ENCODE measurements at regions not wholly inside any gene's neighbourhood (a gene's known extent, or its start where the extent isn't known, plus 50 kb on each side); places are given as distances from the start of the nearest gene placed in this dataset.

DNA sequence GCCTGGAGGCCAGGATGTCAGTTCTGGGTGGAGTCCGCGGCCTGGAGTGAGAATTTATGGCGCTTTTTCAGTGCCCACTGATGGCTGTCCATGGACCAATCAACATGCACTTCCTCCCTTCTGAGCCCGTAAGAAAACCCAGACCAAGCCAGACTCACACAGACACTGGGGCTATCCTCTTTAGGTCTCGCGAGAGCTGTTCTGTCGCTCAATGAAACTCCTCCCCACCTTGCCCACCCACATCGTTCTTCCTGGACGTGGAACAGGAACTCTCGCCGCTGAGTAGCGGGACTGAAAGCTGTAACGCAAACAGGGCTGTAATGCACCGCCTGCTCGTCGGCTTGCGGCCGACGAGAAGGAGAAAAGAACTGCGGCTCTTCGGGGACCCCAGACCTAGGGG is 833.0 kb upstream of the CADM2 start:
- no peaks in the 10 kb centered on the region for H3K27me3 ChIP-seq (ENCODE audit: control insufficient read depth in 2 of 2, insufficient read depth in 2 of 2, low read length in 2 of 2)
- WGBS (ENCODE audit: insufficient coverage, low coverage, missing lambda C conversion rate): 7% methylated on average over 5 of the region's 21 CpGs
- H2AFZ ChIP-seq (ENCODE audit: low read depth, low read length): no peak overlapping the region
- no peak overlapping the region for H3K4me2 ChIP-seq (ENCODE audit: insufficient read depth, low read length)
- H3K4me1 ChIP-seq (replicated peaks in 1 of 2; ENCODE audit: control insufficient read depth in 2 of 2, insufficient read depth in 2 of 2, low read length in 2 of 2): peaks cover 0 to 3% of the 10 kb centered on the region in 2 experiments; a peak in 1 of 5 replicates
- ATAC-seq: peak; percentile 61
- no peaks in the 10 kb centered on the region for H3K36me3 ChIP-seq (ENCODE audit: control insufficient read depth, insufficient read depth, low read length)
- in situ Hi-C loops (cut with MboI) (no loop called here), intact Hi-C loops (cut with micrococcal nuclease) (no loop called here)
- POLR2A ChIA-PET: no interaction called here
- H3K9me1 ChIP-seq (ENCODE audit: control insufficient read depth, insufficient read depth, low read length): no peaks in the 10 kb centered on the region
- H3K4me3 ChIP-seq: no peak overlapping the region
- H4K20me1 ChIP-seq (replicated peaks; ENCODE audit: control insufficient read depth, insufficient read depth, low read length): no peaks in the 10 kb centered on the region
- no peaks in the 10 kb centered on the region for H3K9me3 ChIP-seq (replicated peaks; ENCODE audit: control insufficient read depth, insufficient read depth, low read depth, low read length)
- BruUV-seq (replicated peaks): no TSS peak
- no peak for FAIRE-seq
- H3K27ac ChIP-seq (ENCODE audit: extremely low read depth, low read depth, low read length): no peak overlapping the region
- no peaks in the 10 kb centered on the region for H3K79me2 ChIP-seq (ENCODE audit: control insufficient read depth, insufficient read depth, low read length)
- CTCF ChIA-PET (ENCODE audit: low intra/inter-chr PET ratio): no interaction called here
- peak in 2 of 4 experiments; percentile 1 to 27 for DNase-seq (ENCODE audit: extremely low read depth in 1 of 4, low spot score in 3 of 4)
- H3K9ac ChIP-seq (ENCODE audit: insufficient read depth in 1 of 2, low read depth in 2 of 2, low read length in 2 of 2): no peak overlapping the region
- TF ChIP-seq GABPB1 (CRISPR knock-in tag; IDR thresholded peaks at IDR 0.05) (no peak), FOXA1 (IDR thresholded peaks at IDR 0.05; ENCODE audit: borderline replicate concordance) (no peak), RFX1 (IDR thresholded peaks at IDR 0.05) (no peak), ZNF717 (CRISPR knock-in tag; IDR thresholded peaks at IDR 0.05) (no peak), HLTF (IDR thresholded peaks at IDR 0.05) (no peak), CREB1 (IDR thresholded peaks at IDR 0.05) (no peak), CREB1 (CRISPR knock-in tag; IDR thresholded peaks at IDR 0.05) (no peak), SP2 (IDR thresholded peaks at IDR 0.05; ENCODE audit: extremely low read depth, low read depth, low read length, poor library complexity, severe bottlenecking) (no peak), ZNF707 (CRISPR knock-in tag; conservative IDR thresholded peaks at IDR 0.05) (no peak)
- TF ChIP-seq, protein P1, sequence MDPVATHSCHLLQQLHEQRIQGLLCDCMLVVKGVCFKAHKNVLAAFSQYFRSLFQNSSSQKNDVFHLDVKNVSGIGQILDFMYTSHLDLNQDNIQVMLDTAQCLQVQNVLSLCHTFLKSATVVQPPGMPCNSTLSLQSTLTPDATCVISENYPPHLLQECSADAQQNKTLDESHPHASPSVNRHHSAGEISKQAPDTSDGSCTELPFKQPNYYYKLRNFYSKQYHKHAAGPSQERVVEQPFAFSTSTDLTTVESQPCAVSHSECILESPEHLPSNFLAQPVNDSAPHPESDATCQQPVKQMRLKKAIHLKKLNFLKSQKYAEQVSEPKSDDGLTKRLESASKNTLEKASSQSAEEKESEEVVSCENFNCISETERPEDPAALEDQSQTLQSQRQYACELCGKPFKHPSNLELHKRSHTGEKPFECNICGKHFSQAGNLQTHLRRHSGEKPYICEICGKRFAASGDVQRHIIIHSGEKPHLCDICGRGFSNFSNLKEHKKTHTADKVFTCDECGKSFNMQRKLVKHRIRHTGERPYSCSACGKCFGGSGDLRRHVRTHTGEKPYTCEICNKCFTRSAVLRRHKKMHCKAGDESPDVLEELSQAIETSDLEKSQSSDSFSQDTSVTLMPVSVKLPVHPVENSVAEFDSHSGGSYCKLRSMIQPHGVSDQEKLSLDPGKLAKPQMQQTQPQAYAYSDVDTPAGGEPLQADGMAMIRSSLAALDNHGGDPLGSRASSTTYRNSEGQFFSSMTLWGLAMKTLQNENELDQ (CRISPR knock-in tag; IDR thresholded peaks at IDR 0.05; ENCODE audit: borderline replicate concordance): no peak
- TF ChIP-seq, protein P2, sequence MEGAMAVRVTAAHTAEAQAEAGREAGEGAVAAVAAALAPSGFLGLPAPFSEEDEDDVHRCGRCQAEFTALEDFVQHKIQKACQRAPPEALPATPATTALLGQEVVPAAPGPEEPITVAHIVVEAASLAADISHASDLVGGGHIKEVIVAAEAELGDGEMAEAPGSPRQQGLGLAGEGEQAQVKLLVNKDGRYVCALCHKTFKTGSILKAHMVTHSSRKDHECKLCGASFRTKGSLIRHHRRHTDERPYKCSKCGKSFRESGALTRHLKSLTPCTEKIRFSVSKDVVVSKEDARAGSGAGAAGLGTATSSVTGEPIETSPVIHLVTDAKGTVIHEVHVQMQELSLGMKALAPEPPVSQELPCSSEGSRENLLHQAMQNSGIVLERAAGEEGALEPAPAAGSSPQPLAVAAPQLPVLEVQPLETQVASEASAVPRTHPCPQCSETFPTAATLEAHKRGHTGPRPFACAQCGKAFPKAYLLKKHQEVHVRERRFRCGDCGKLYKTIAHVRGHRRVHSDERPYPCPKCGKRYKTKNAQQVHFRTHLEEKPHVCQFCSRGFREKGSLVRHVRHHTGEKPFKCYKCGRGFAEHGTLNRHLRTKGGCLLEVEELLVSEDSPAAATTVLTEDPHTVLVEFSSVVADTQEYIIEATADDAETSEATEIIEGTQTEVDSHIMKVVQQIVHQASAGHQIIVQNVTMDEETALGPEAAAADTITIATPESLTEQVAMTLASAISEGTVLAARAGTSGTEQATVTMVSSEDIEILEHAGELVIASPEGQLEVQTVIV (CRISPR knock-in tag; IDR thresholded peaks at IDR 0.05; ENCODE audit: borderline replicate concordance): no peak
- TF ChIP-seq, protein P3, sequence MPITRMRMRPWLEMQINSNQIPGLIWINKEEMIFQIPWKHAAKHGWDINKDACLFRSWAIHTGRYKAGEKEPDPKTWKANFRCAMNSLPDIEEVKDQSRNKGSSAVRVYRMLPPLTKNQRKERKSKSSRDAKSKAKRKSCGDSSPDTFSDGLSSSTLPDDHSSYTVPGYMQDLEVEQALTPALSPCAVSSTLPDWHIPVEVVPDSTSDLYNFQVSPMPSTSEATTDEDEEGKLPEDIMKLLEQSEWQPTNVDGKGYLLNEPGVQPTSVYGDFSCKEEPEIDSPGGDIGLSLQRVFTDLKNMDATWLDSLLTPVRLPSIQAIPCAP (CRISPR knock-in tag; IDR thresholded peaks at IDR 0.05; ENCODE audit: borderline replicate concordance): no peak
- TF ChIP-seq, protein P4, sequence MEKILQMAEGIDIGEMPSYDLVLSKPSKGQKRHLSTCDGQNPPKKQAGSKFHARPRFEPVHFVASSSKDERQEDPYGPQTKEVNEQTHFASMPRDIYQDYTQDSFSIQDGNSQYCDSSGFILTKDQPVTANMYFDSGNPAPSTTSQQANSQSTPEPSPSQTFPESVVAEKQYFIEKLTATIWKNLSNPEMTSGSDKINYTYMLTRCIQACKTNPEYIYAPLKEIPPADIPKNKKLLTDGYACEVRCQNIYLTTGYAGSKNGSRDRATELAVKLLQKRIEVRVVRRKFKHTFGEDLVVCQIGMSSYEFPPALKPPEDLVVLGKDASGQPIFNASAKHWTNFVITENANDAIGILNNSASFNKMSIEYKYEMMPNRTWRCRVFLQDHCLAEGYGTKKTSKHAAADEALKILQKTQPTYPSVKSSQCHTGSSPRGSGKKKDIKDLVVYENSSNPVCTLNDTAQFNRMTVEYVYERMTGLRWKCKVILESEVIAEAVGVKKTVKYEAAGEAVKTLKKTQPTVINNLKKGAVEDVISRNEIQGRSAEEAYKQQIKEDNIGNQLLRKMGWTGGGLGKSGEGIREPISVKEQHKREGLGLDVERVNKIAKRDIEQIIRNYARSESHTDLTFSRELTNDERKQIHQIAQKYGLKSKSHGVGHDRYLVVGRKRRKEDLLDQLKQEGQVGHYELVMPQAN (IDR thresholded peaks at IDR 0.05; ENCODE audit: borderline replicate concordance): no peak

Data from K562 (cell line).